ENCODE measurements at regions not wholly inside any gene's neighbourhood (a gene's known extent, or its start where the extent isn't known, plus 50 kb on each side); places are given as distances from the start of the nearest gene placed in this dataset.

- TF ChIP-seq CTCF (IDR thresholded peaks at IDR 0.05), result no peak
- no peak for TF ChIP-seq POLR2A (IDR thresholded peaks at IDR 0.05)
Measured at GRCh38 chr12:87311206-87311605, 718.0 kb downstream of the C12orf50 start.
